Activated CD4-positive, alpha-beta T cell treated with anti-CD3 and anti-CD28 coated beads, Interleukin-2, amount 10 ng/mL, durations not matched to agents 7 days and 5 days (primary cell): ENCODE measurements at regions not wholly inside any gene's neighbourhood (a gene's known extent, or its start where the extent isn't known, plus 50 kb on each side); places are given as distances from the start of the nearest gene placed in this dataset.

Source experiments
- CTCF ChIA-PET: fragments of 350-600 bp; sonication (Branson Sonifier 250); formaldehyde crosslinking; loops from one replicate; lab custom pipeline; 2021; ENCODE audit warnings: antibody characterized with exemption; lab: Charles Lee
- POLR2A ChIA-PET: fragments of 350-600 bp; sonication (Branson Sonifier 250); formaldehyde crosslinking; loops from one replicate; lab custom pipeline; 2021; ENCODE audit warnings: antibody characterized with exemption; lab: Charles Lee
- DNase-seq: peaks from one replicate; pipeline ENCODE4 v3.0.0-alpha.2; 2020
- H3K27ac Mint-ChIP-seq: one replicate; pipeline ENCODE4 v1.8.0; 2021; ENCODE audit warnings: mild to moderate bottlenecking, moderate library complexity, mixed read lengths
- H3K27me3 Mint-ChIP-seq: one replicate; pipeline ENCODE4 v1.8.0; 2021; ENCODE audit warnings: mixed read lengths
- H3K36me3 Mint-ChIP-seq: one replicate; pipeline ENCODE4 v1.8.0; 2021; ENCODE audit warnings: low read depth, mixed read lengths
- H3K4me1 Mint-ChIP-seq: one replicate; pipeline ENCODE4 v1.8.0; 2021; ENCODE audit warnings: mixed read lengths
- H3K4me3 Mint-ChIP-seq: one replicate; pipeline ENCODE4 v1.8.0; 2021; ENCODE audit warnings: mild to moderate bottlenecking, moderate library complexity, mixed read lengths
- H3K9me3 Mint-ChIP-seq: one replicate; pipeline ENCODE4 v1.8.0; 2021; ENCODE audit warnings: mixed read lengths

GRCh38 chr2:84283506-84283905, 175.6 kb downstream of the SUCLG1 start:
- Mint-ChIP-seq H3K4me1 (peaks cover 2% of the 10 kb centered on the region), H3K36me3 (no peaks in the 10 kb centered on the region), H3K9me3 (no peaks in the 10 kb centered on the region), H3K27ac (no peak overlapping the region), H3K4me3 (no peak overlapping the region), H3K27me3 (peaks cover 2% of the 10 kb centered on the region)
- CTCF ChIA-PET = no interaction called here
- POLR2A ChIA-PET = no interaction called here
- no peak for DNase-seq

GRCh38 chr2:84281510-84281909, 177.6 kb downstream of the SUCLG1 start:
- Mint-ChIP-seq H3K27me3 (peaks cover 2% of the 10 kb centered on the region), H3K4me1 (peaks cover 10% of the 10 kb centered on the region), H3K4me3 (no peak overlapping the region), H3K27ac (no peak overlapping the region), H3K9me3 (no peaks in the 10 kb centered on the region), H3K36me3 (no peaks in the 10 kb centered on the region)
- POLR2A ChIA-PET = no interaction called here
- no peak for DNase-seq
- CTCF ChIA-PET = no interaction called here

- ChIA-PET CTCF (no interaction called here), POLR2A (no interaction called here)
- Mint-ChIP-seq H3K36me3 (no peaks in the 10 kb centered on the region), H3K4me3 (no peak overlapping the region), H3K27me3 (peaks cover under 1% of the 10 kb centered on the region), H3K9me3 (no peaks in the 10 kb centered on the region), H3K27ac (no peak overlapping the region), H3K4me1 (peaks cover 12% of the 10 kb centered on the region)
- no peak for DNase-seq
Measured at GRCh38 chr2:84280873-84281272, 178.2 kb downstream of the SUCLG1 start.

- H3K9me3 Mint-ChIP-seq = no peaks in the 10 kb centered on the region
- no peaks in the 10 kb centered on the region for H3K36me3 Mint-ChIP-seq
- ChIA-PET POLR2A (no interaction called here), CTCF (no interaction called here)
- H3K27ac Mint-ChIP-seq = no peak overlapping the region
- DNase-seq = no peak
- H3K4me3 Mint-ChIP-seq = no peak overlapping the region
- H3K27me3 Mint-ChIP-seq = no peaks in the 10 kb centered on the region
- H3K4me1 Mint-ChIP-seq = peaks cover 12% of the 10 kb centered on the region
Measured at GRCh38 chr2:84278386-84278785, 180.7 kb downstream of the SUCLG1 start.

GRCh38 chr2:84276590-84277255, 182.4 kb downstream of the SUCLG1 start:
- Mint-ChIP-seq H3K4me1 (peaks cover 12% of the 10 kb centered on the region), H3K27me3 (peaks cover 5% of the 10 kb centered on the region), H3K36me3 (no peaks in the 10 kb centered on the region), H3K9me3 (no peaks in the 10 kb centered on the region), H3K4me3 (no peak overlapping the region), H3K27ac (no peak overlapping the region)
- DNase-seq = no peak
- POLR2A ChIA-PET = no interaction called here
- CTCF ChIA-PET = interaction anchor here (0.6 kb wide), 1 partner anchor 10 kb away, joined by 3 read pairs; no protein-coding TSS in a partner anchor

GRCh38 chr2:84273406-84273805, 185.7 kb downstream of the SUCLG1 start:
- Mint-ChIP-seq H3K4me1 (peaks cover 10% of the 10 kb centered on the region), H3K27ac (no peak overlapping the region), H3K9me3 (no peaks in the 10 kb centered on the region), H3K4me3 (no peak overlapping the region), H3K27me3 (peaks cover 15% of the 10 kb centered on the region), H3K36me3 (no peaks in the 10 kb centered on the region)
- ChIA-PET CTCF (no interaction called here), POLR2A (no interaction called here)
- DNase-seq = no peak

GRCh38 chr2:84271977-84272376, 187.1 kb downstream of the SUCLG1 start:
- Mint-ChIP-seq H3K9me3 (no peaks in the 10 kb centered on the region), H3K36me3 (no peaks in the 10 kb centered on the region), H3K4me1 (peaks cover 7% of the 10 kb centered on the region), H3K27ac (no peak overlapping the region), H3K27me3 (peaks cover 15% of the 10 kb centered on the region), H3K4me3 (no peak overlapping the region)
- DNase-seq = no peak
- ChIA-PET CTCF (no interaction called here), POLR2A (no interaction called here)

GRCh38 chr2:84257831-84258230, 201.2 kb downstream of the SUCLG1 start:
- no peak for DNase-seq
- ChIA-PET POLR2A (no interaction called here), CTCF (no interaction called here)
- Mint-ChIP-seq H3K4me1 (no peaks in the 10 kb centered on the region), H3K9me3 (peaks cover 3% of the 10 kb centered on the region), H3K36me3 (no peaks in the 10 kb centered on the region), H3K4me3 (no peak overlapping the region), H3K27me3 (peaks cover 13% of the 10 kb centered on the region), H3K27ac (no peak overlapping the region)

- no peaks in the 10 kb centered on the region for H3K36me3 Mint-ChIP-seq
- CTCF ChIA-PET = no interaction called here
- H3K27me3 Mint-ChIP-seq = peaks cover 10% of the 10 kb centered on the region
- no peak for DNase-seq
- H3K27ac Mint-ChIP-seq = no peak overlapping the region
- no peak overlapping the region for H3K4me3 Mint-ChIP-seq
- POLR2A ChIA-PET = no interaction called here
- no peaks in the 10 kb centered on the region for H3K9me3 Mint-ChIP-seq
- H3K4me1 Mint-ChIP-seq = no peaks in the 10 kb centered on the region
Measured at GRCh38 chr2:84251651-84252302, 207.3 kb downstream of the SUCLG1 start.

- CTCF ChIA-PET = no interaction called here
- POLR2A ChIA-PET = no interaction called here
- Mint-ChIP-seq H3K27ac (no peak overlapping the region), H3K4me1 (no peaks in the 10 kb centered on the region), H3K27me3 (peaks cover 4% of the 10 kb centered on the region), H3K9me3 (no peaks in the 10 kb centered on the region), H3K4me3 (no peak overlapping the region), H3K36me3 (no peaks in the 10 kb centered on the region)
- no peak for DNase-seq
Measured at GRCh38 chr2:84249140-84249539, 209.9 kb downstream of the SUCLG1 start.

GRCh38 chr2:84247532-84247931, 211.5 kb downstream of the SUCLG1 start:
- H3K27me3 Mint-ChIP-seq = peaks cover 2% of the 10 kb centered on the region
- no peaks in the 10 kb centered on the region for H3K36me3 Mint-ChIP-seq
- ChIA-PET POLR2A (no interaction called here), CTCF (no interaction called here)
- H3K4me1 Mint-ChIP-seq = no peaks in the 10 kb centered on the region
- no peak overlapping the region for H3K27ac Mint-ChIP-seq
- no peak overlapping the region for H3K4me3 Mint-ChIP-seq
- H3K9me3 Mint-ChIP-seq = no peaks in the 10 kb centered on the region
- no peak for DNase-seq

- Mint-ChIP-seq H3K4me1 (no peaks in the 10 kb centered on the region), H3K27me3 (peaks cover 2% of the 10 kb centered on the region), H3K36me3 (no peaks in the 10 kb centered on the region), H3K9me3 (no peaks in the 10 kb centered on the region), H3K4me3 (no peak overlapping the region), H3K27ac (no peak overlapping the region)
- ChIA-PET CTCF (interaction anchor here (0.6 kb wide), 1 partner anchor 19 kb away, joined by 3 read pairs; no protein-coding TSS in a partner anchor), POLR2A (no interaction called here)
- DNase-seq = no peak
Measured at GRCh38 chr2:84243788-84244733, 215.0 kb downstream of the SUCLG1 start.

GRCh38 chr2:84238907-84239306, 220.2 kb downstream of the SUCLG1 start:
- H3K36me3 Mint-ChIP-seq = no peaks in the 10 kb centered on the region
- no peak for DNase-seq
- no peaks in the 10 kb centered on the region for H3K4me1 Mint-ChIP-seq
- POLR2A ChIA-PET = no interaction called here
- H3K27ac Mint-ChIP-seq = no peak overlapping the region
- H3K27me3 Mint-ChIP-seq = no peaks in the 10 kb centered on the region
- H3K9me3 Mint-ChIP-seq = no peaks in the 10 kb centered on the region
- no peak overlapping the region for H3K4me3 Mint-ChIP-seq
- CTCF ChIA-PET = no interaction called here
